LNCAP (cell line): ENCODE measurements at regions not wholly inside any gene's neighbourhood (a gene's known extent, or its start where the extent isn't known, plus 50 kb on each side); places are given as distances from the start of the nearest gene placed in this dataset.

Source experiments
- TF ChIP-seq, protein P1 (sequence below): fragments of 450-650 bp; IDR thresholded peaks from 2 replicates; pipeline ENCODE4 v1.5.1; 2017; ENCODE audit warnings: mild to moderate bottlenecking

DNA sequence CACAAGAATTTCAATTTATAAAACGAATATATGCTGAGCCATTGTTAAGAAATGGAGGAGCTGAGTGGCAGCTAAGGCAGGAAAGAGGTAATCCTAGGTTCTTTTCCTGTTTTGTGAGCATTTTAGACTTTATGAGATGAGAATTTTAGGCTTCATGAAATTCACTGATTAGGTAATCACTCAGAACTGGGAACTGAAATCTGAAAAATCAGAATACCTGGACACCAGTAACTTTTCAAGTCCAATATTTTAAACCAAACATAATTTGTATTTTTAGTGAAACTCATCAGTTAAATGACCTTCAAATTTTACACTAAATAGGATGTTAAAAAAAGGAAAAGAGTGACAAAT, 389.9 kb downstream of the HTR1B start:
- TF ChIP-seq, protein P1, sequence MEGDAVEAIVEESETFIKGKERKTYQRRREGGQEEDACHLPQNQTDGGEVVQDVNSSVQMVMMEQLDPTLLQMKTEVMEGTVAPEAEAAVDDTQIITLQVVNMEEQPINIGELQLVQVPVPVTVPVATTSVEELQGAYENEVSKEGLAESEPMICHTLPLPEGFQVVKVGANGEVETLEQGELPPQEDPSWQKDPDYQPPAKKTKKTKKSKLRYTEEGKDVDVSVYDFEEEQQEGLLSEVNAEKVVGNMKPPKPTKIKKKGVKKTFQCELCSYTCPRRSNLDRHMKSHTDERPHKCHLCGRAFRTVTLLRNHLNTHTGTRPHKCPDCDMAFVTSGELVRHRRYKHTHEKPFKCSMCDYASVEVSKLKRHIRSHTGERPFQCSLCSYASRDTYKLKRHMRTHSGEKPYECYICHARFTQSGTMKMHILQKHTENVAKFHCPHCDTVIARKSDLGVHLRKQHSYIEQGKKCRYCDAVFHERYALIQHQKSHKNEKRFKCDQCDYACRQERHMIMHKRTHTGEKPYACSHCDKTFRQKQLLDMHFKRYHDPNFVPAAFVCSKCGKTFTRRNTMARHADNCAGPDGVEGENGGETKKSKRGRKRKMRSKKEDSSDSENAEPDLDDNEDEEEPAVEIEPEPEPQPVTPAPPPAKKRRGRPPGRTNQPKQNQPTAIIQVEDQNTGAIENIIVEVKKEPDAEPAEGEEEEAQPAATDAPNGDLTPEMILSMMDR, result no peak

DNA sequence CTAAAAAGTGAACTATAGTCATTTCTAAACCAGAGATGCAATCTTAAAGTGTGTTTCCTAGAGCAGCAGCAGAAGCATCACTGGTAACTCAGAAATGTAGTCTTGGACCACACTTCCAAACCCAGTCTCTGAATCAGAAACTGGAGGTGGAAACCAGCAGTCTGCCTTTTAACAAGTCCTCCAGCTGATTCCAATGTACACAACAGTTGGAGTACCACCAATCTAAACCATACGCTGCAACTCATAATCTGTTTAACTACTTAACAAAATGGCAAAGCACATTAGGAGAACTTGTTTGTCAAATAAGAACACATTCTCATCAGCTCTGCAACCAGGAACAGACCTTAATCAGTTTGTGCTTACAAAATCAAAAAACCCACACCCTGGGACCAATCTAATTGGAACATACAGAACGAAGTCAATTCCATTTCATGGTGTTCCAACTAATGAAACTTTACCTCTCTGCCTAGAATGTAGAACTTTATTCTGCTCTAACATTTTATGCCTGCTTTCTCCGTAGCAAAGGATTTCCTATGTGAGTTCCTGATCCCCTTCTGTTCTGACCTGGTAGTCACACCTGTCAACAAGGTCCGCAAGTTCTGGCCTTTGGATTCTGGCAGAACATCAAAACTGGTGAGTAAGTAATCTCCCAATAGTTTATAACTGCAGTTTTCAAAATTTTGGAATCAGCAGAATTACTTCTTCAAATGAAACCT, 390.4 kb downstream of the HTR1B start:
- TF ChIP-seq, protein P1, result no peak

DNA sequence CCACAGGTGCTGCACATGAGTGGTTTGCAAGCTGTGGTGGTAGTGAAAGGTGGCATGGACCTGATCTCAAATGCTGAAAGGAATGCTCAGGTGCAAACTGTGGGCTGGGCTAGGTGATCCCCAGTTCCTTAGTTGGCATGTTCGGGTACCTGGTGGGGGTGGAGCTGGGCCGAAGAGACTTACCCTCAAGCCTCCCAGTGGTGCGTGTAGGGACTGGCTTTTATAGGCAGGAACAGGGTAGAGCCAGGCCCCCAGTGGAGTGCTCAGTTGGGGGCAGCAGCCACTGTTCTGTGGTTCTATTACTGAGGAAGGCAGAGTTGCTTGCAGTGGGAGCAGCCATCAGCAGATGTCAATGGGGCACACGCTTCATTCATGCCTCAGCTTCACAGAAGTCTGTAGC, 399.8 kb downstream of the HTR1B start:
- TF ChIP-seq, protein P1, result no peak

DNA sequence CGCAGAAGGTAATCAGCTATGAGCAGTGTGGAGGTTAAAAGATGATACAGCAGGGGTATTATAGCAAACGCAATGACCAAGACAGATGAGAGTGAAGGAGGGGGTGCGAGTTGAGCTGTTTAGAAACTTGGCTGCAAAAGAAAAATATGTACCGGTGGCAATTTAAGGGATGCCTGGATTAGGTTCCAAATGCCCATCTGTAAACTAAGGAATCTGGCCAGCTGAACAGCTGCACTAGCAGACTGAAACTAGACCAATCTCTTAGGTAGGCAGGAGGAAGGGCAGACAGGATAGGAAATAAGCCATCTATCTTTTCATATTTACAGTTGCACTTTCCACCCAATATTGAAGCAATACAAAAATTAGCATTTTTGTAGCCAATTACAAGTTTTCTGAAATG, 407.6 kb downstream of the HTR1B start:
- TF ChIP-seq, protein P1, result no peak

DNA sequence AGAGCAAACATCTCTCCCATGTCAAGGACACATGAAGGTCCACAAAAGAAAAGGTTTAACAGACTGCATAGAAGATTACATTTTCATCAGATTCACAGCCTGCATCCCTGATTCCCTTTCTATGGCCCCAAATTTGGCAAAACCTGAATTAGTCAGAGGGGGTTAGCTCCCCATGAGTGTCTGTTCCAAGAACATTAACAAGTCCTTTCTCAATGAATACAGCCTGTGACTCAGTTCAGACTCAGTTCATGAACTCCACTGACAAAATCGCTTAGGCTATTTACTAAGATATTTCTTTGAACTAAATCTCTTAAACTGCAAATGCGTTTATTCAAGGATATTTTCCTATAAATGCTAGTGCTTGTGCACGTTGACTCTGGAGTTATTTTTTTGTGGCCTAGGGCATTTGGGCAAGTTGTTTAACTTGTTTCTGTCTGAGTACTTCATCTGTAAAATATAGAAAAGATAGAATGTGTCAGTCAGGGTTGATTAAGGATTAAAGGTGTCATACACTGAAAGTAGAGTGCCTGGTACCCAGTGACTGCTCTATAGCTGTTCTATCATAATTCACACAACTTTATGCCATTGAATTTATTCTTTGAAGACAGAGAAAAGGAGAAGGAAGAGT, 422.6 kb downstream of the HTR1B start:
- TF ChIP-seq, protein P1, result no peak

DNA sequence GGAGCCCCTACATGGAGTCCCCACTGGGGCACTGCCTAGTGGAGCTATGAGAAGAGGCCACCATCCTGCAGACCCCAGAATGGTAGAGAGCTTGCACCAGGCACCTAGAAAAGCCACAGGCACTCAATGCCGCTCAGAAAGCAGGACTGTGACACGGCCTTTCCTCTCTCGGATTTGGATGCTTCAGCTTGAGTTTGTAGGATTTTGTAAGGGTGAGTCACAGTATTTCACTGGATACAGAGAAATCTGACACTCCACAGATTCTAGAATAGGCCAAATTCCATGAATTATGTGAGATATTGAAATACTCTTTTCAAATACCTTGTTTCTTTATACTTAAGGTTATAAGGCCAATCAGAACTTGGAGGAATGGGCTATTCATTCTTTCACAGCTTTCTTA, 424.5 kb downstream of the HTR1B start:
- TF ChIP-seq, protein P1, result no peak

DNA sequence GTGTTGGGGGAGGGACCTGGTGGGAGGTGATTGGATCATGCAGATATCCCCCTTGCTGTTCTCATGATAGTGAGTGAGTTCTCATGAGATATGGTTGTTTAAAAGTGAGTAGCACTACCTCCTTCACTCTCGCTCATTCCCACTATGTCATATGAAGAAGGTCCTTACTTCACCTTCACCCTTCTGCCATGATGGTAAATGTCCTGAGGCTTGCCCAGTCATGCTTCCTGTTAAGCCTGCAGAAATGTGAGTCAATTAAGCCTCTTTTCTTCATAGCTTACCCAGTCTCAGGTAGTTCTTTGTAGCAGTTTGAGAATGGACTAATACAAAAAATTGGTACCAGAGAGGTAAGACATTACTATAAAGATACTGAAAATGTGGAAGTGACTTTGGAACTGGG, 425.9 kb downstream of the HTR1B start:
- TF ChIP-seq, protein P1, result no peak
